ENCODE measurements at regions not wholly inside any gene's neighbourhood (a gene's known extent, or its start where the extent isn't known, plus 50 kb on each side); places are given as distances from the start of the nearest gene placed in this dataset.

DNA sequence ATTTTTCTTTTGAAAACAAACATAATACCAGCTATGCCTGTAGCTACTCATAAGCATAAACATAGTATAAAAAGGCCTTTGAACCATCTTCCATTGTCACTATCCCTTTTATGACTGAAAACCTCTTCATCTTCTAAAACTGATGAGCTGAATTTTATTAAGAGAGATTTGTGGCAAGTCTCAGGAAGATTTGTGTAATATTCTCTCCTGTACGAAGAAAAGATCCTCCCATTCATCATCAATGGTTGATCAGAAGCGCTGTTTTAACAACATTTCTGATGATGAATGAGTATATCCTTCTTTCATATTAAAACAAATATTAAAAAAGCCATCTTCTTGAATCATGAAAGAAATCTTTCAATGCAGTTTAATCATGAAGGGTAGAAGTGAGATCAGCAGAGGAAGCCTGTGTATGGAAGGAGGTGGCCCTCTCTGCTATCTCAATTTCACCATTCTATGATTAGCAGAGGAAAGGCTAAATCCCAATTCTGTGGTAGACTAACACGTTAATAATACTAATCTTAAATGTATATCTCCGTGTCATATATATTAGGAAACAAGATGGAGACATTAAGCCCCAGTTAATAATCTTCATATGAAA is 430.2 kb downstream of the FRK start (continued):
- TF ChIP-seq, protein P1, sequence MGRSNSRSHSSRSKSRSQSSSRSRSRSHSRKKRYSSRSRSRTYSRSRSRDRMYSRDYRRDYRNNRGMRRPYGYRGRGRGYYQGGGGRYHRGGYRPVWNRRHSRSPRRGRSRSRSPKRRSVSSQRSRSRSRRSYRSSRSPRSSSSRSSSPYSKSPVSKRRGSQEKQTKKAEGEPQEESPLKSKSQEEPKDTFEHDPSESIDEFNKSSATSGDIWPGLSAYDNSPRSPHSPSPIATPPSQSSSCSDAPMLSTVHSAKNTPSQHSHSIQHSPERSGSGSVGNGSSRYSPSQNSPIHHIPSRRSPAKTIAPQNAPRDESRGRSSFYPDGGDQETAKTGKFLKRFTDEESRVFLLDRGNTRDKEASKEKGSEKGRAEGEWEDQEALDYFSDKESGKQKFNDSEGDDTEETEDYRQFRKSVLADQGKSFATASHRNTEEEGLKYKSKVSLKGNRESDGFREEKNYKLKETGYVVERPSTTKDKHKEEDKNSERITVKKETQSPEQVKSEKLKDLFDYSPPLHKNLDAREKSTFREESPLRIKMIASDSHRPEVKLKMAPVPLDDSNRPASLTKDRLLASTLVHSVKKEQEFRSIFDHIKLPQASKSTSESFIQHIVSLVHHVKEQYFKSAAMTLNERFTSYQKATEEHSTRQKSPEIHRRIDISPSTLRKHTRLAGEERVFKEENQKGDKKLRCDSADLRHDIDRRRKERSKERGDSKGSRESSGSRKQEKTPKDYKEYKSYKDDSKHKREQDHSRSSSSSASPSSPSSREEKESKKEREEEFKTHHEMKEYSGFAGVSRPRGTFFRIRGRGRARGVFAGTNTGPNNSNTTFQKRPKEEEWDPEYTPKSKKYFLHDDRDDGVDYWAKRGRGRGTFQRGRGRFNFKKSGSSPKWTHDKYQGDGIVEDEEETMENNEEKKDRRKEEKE (IDR thresholded peaks at IDR 0.05), result no peak
- TF ChIP-seq CTCF (IDR thresholded peaks at IDR 0.05 in 2 of 3, conservative IDR thresholded peaks at IDR 0.05 in 1 of 3; ENCODE audit: control insufficient read depth in 2 of 3, extremely low read depth in 1 of 3, insufficient read depth in 1 of 3, low read depth in 3 of 3, low read length in 3 of 3), result no peak
- no peak for TF ChIP-seq IRF4 (IDR thresholded peaks at IDR 0.05; ENCODE audit: low read depth, low read length)
- TF ChIP-seq ESRRA (IDR thresholded peaks at IDR 0.05; ENCODE audit: low read length), result no peak
- TF ChIP-seq USF1 (IDR thresholded peaks at IDR 0.05; ENCODE audit: borderline replicate concordance, extremely low read length, insufficient read depth, low read depth, low read length), result no peak
- no peak for TF ChIP-seq ZNF24 (IDR thresholded peaks at IDR 0.05)
- no peak for TF ChIP-seq MTA2 (IDR thresholded peaks at IDR 0.05; ENCODE audit: low read depth)
- TF ChIP-seq NFYB (IDR thresholded peaks at IDR 0.05; ENCODE audit: insufficient read depth, low read depth, low read length), result no peak
- no peak for TF ChIP-seq EZH2 (IDR thresholded peaks at IDR 0.05; ENCODE audit: borderline replicate concordance, control insufficient read depth, low read depth, low read length)
- TF ChIP-seq TCF3 (IDR thresholded peaks at IDR 0.05; ENCODE audit: borderline replicate concordance, insufficient read depth, low read depth, low read length), result no peak
- no peak for TF ChIP-seq EP300 (IDR thresholded peaks at IDR 0.05; ENCODE audit: borderline replicate concordance in 1 of 2, control insufficient read depth in 1 of 2, low read depth in 2 of 2, low read length in 2 of 2)
